HG02798 (cell line): ENCODE measurements at regions not wholly inside any gene's neighbourhood (a gene's known extent, or its start where the extent isn't known, plus 50 kb on each side); places are given as distances from the start of the nearest gene placed in this dataset.
A peak's percentile ranks its signal among the peaks of the same experiment; 100 is the strongest.
"Not testable (repeated sequence)": the region's sequence is repeated elsewhere in the genome, so short reads cannot be mapped to it uniquely, and the experiment has no call there.

ENCODE experiments used
- ATAC-seq: cut with Tn5 transposase; IDR thresholded peaks from one replicate; pipeline ENCODE4 v1.9.1; 2021; ENCODE audit warnings: mild to moderate bottlenecking; ENCODE audit not compliant: unreplicated experiment, poor library complexity

DNA sequence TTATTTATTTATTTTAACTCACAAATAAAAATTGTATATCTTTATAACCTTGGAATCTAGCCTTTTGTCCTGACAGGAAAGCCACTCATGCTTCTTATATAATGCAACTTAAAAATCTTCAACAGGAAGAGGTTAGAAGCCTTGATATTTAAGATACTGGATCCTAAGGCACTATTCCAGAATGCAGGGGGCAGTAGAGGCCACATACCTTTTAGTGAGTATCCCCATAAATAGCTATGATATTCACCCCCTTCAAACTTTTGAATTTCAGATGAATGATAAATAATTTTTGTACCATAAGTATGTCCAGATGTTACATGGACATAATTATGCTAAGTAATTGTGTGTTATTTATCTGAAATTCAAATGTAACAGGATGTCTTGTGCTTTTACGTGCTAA, 592.7 kb upstream of the VRK2 start:
- no peak for ATAC-seq

- ATAC-seq: no peak
Observed at GRCh38 chr2:57460396-57461276, 586.0 kb upstream of the VRK2 start.

GRCh38 chr2:57461624-57462023, 585.0 kb upstream of the VRK2 start:
- no peak for ATAC-seq

DNA sequence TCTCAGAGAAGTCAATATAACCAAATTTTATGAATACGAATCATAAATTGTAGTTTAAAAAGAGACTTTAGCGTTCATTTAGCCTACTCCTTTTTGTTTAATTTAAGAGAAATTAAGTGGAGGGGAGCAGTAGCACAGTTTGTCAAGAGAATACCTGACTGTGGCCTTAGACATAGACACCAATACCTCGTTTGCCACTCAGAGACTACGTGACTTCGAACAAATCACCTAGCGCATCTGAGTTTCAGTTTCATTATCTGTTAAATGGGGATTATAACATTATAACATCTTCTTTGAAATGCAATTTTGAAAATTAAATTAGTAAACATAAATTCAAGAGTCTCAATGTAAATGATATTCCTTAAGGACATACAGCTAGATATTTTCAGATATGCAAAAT, 581.5 kb upstream of the VRK2 start:
- ATAC-seq: no peak

- no peak for ATAC-seq
Observed at GRCh38 chr2:57465967-57466366, 580.6 kb upstream of the VRK2 start.

DNA sequence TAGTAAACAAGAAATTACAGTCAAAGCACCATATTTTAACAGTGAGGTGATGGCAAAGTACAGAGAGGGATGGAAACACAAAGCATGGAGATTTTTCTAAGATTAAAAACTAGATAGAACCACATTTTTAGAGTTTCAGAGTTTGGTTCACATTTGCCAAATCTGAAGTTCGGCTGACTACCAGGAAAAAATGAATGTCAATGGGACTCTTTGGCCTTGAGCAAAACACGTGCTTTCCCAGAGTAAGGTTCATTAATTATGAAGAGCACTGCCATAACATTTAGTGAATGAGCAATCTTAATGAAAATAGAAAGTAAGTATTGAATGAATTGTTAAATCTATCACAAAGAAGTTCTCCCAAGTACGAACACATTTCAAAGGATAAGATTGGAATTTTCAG, 571.2 kb upstream of the VRK2 start:
- no peak for ATAC-seq

- no peak for ATAC-seq
Observed at GRCh38 chr2:57479981-57480380, 566.6 kb upstream of the VRK2 start.

- ATAC-seq: no peak
Observed at GRCh38 chr2:57488061-57488460, 558.5 kb upstream of the VRK2 start.

- ATAC-seq: no peak
Observed at GRCh38 chr2:57490741-57491140, 555.9 kb upstream of the VRK2 start.

DNA sequence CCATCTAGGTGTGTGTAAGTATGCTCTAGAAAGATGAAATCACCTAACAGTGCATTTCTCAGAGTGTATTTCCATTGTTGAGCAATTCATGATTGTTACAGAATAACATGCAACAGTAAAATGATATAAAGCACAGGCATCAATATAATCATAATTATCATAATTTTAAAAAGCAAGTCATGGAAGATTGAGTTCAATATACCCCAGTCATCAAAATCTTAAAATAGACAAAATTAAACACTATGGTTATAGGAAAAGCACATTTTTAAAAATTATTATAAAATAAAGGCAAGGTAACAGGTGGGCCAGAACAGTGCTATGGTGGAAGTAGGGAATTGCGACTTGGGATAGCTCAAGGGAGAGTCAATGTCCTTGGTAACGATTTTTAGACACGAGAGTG, 555.4 kb upstream of the VRK2 start:
- no peak for ATAC-seq

DNA sequence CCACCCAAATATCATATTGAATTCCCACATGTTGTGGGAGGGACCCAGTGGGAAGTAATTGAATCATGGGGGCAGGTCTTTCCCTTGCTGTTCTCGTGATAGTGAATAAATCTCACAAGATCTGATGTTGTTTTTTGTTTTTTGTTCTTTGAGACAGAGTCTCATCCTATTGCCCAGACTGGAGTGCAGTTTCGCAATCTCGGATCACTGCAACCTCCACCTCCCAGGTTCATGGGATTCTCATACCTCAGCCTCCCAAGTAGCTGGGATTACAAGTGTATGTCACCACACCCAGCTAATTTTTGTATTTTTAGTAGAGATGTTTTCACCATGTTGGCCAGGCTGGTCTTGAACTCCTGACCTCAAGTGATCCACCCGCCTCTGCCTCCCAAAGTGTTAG, 552.6 kb upstream of the VRK2 start:
- not testable (repeated sequence) for ATAC-seq

DNA sequence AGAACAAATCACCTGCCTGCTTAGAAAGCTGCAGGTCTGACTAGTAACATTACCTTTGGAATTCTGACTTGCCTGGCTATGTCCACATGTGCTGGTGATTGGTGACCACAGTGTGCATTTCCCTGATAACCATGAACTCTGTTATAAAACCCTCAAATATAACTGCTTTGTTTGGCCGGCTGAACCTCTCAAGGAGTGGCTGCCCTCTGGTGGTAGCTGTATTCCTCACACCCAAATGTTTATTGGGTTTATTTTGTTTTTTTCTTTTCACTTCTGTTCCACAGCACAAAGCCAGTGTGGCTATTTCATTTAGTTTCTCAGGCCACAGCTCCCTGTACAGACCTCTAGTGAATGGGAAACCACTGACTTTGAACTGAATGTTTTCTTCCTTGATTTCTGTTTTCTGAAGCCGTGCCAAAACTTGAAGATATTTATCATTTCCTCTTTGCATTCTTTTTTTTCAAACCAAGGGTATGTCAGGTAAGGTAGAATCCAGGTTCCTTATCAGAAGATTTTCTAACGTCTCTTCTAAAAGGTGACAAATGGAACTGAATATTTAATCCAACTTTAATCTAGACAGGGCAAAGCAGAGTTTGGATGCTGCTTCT, 549.0 kb upstream of the VRK2 start:
- peak; percentile 81 for ATAC-seq

DNA sequence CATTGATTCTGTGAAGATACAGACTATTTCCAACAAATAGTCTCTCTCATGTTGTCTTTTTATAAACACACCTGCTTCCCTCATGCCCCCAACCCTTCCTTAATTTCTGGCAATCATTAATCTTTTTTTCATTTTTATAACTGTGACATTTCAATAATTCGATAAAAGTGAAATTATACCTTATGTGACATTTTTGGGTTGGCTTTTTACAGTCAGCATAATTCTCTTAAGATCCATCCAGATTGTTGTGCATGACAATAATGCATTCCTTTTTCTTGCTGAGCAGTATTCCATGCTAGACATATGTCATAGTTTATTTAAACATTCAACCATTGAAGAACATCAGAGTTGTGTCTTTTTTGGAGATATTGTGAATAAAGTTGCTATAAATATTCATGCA, 541.8 kb upstream of the VRK2 start:
- ATAC-seq: no peak

GRCh38 chr2:57509189-57509588, 537.4 kb upstream of the VRK2 start:
- no peak for ATAC-seq

GRCh38 chr2:57510704-57511103, 535.9 kb upstream of the VRK2 start:
- ATAC-seq: no peak

GRCh38 chr2:57515366-57515765, 531.2 kb upstream of the VRK2 start:
- ATAC-seq: no peak

DNA sequence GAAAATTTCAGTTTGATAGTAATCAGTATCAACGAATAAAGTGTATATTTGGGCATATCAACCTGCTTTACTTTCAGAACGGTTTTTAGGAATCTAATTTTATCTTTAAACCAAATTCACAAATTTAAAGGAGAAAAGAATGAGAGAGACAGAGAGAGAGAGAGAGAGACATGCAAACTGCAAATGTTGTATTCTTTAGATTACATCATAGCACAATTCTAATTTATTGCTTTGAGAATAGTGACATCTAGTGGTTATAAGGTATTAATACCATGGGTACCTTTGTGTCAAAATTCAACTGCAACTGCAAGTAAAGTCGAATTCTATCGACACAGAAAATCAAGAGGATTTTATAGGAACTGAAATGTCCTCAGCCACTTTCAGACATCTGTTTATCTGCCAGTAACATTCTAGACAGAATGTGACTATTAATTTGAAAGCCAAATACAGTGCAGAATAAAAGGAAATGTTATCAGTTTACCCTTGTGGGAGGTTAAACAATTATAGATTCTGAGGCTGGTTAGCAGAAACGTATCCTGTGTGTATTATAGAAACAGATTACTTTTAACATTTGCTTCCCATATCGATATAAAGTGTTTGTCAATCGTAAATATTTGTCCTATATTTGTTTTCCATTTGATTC, 529.8 kb upstream of the VRK2 start:
- peak; percentile 86 for ATAC-seq

- no peak for ATAC-seq
Observed at GRCh38 chr2:57523304-57523703, 523.3 kb upstream of the VRK2 start.

GRCh38 chr2:57527685-57528084, 518.9 kb upstream of the VRK2 start:
- no peak for ATAC-seq

GRCh38 chr2:57528499-57528898, 518.1 kb upstream of the VRK2 start:
- ATAC-seq: no peak

DNA sequence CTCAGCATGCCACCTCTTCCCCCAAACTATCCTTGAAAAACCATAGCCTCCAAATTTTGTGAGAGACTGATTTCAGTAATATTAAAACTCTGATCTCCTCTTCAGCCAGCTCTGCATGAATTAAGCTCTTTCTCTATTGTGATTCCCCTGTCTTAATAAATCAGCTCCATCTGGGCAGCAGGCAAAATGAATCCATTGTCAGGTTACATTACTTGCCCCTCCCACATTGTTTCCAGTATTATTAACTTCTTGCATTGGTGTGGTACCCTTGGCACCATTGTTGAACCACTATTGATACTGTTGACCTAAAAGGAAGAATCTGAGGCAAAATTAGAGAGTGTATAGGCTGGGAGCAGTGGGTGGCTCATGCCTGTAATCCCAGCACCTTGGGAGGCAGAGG, 512.2 kb upstream of the VRK2 start:
- ATAC-seq: no peak
